B cell (primary cell): ENCODE measurements at regions not wholly inside any gene's neighbourhood (a gene's known extent, or its start where the extent isn't known, plus 50 kb on each side); places are given as distances from the start of the nearest gene placed in this dataset.

ENCODE experiments used
- ATAC-seq: fragments of 200-7000 bp; cut with Tn5 transposase; one replicate; pipeline ENCODE4 v1.10.0; 2021; ENCODE audit warnings: low read depth, mild to moderate bottlenecking, moderate number of reproducible peaks, moderate library complexity
- CTCF ChIA-PET: fragments of 350-600 bp; sonication (Branson Sonifier 250); formaldehyde crosslinking; loops from one replicate; lab custom pipeline; 2021; ENCODE audit warnings: antibody characterized with exemption, inconsistent platforms; lab: Charles Lee
- POLR2A ChIA-PET: fragments of 350-600 bp; sonication (Branson Sonifier 250); formaldehyde crosslinking; loops from one replicate; lab custom pipeline; 2021; ENCODE audit warnings: antibody characterized with exemption; lab: Charles Lee
- DNase-seq: peaks from one replicate; pipeline ENCODE4 v3.0.0; 2013
- H2AFZ ChIP-seq: 2 replicates; pipeline ENCODE4 v1.6.1; 2012; ENCODE audit warnings: mild to moderate bottlenecking, low read depth, low read length; ENCODE audit not compliant: insufficient read depth, poor library complexity, severe bottlenecking
- H3K27ac ChIP-seq, 2 donors: 1 replicate in 1 of 2; 2 replicates in 1 of 2; pipeline ENCODE4 v1.5.1; 2012 to 2013; ENCODE audit warnings: low read length in 2 of 2, mild to moderate bottlenecking in 2 of 2, moderate library complexity in 1 of 2
- H3K27me3 ChIP-seq, 4 experiments: fragments of 200-600 bp in 1 of 4; sonication (generic) in 1 of 4; replicated peaks in 1 of 4; 1 replicate in 2 of 4; 2 replicates in 2 of 4; pipeline versions ENCODE4 v1.6.1 to v1.7.0; 2013 to 2016; ENCODE audit warnings: low read length in 3 of 4, mild to moderate bottlenecking in 2 of 4, mixed read lengths in 1 of 4, moderate library complexity in 1 of 4; ENCODE audit not compliant: insufficient read depth in 4 of 4, control insufficient read depth in 3 of 4; ENCODE audit errors: control extremely low read depth in 1 of 4
- H3K36me3 ChIP-seq, 2 experiments: replicated peaks in 1 of 2; 1 replicate in 1 of 2; 2 replicates in 1 of 2; pipeline versions ENCODE4 v1.6.1 to v1.7.1; 2013; ENCODE audit warnings: low read length in 1 of 2; ENCODE audit not compliant: insufficient read depth in 2 of 2, control insufficient read depth in 1 of 2; ENCODE audit errors: control extremely low read depth in 1 of 2, extremely low read depth in 1 of 2
- H3K4me1 ChIP-seq, 2 donors: fragments of 200-600 bp in 1 of 2; sonication (generic) in 1 of 2; 1 replicate in 1 of 2; 2 replicates in 1 of 2; pipeline versions ENCODE4 v1.5.1 to v1.6.1; 2013 to 2017; ENCODE audit warnings: low read length in 2 of 2; ENCODE audit not compliant: control insufficient read depth in 2 of 2, insufficient read depth in 2 of 2
- H3K4me2 ChIP-seq: replicated peaks from 2 replicates; pipeline ENCODE3; 2012; ENCODE audit warnings: mild to moderate bottlenecking, low read depth, low read length; ENCODE audit not compliant: poor library complexity, severe bottlenecking
- H3K4me3 ChIP-seq, 5 experiments: fragments of 200-600 bp in 1 of 5; sonication (generic) in 1 of 5; 1 replicate in 3 of 5; 2 replicates in 2 of 5; pipeline versions ENCODE4 v1.5.1 to v1.7.0; 2011 to 2016; ENCODE audit warnings: low read length in 4 of 5, mild to moderate bottlenecking in 4 of 5, low read depth in 2 of 5, control low read depth in 1 of 5, moderate library complexity in 1 of 5; ENCODE audit not compliant: insufficient read depth in 1 of 5; ENCODE audit errors: control extremely low read depth in 1 of 5, extremely low read depth in 1 of 5
- H3K79me2 ChIP-seq: fragments of 200-600 bp; sonication (generic); one replicate; pipeline ENCODE4 v1.6.0; 2016; ENCODE audit warnings: low read length; ENCODE audit not compliant: control insufficient read depth, insufficient read depth
- H3K9ac ChIP-seq: fragments of 200-600 bp; sonication (generic); 2 replicates; pipeline ENCODE4 v1.6.1; 2017; ENCODE audit warnings: mild to moderate bottlenecking, low read length, moderate library complexity
- H3K9me3 ChIP-seq, 3 donors: one replicate each; pipeline versions ENCODE4 v1.6.1 to v1.7.1; 2013; ENCODE audit warnings: low read length in 2 of 3; ENCODE audit not compliant: control insufficient read depth in 2 of 3, insufficient read depth in 1 of 3; ENCODE audit errors: control extremely low read depth in 1 of 3
- H4K20me1 ChIP-seq: 2 replicates; pipeline ENCODE4 v1.6.0; 2012; ENCODE audit warnings: mild to moderate bottlenecking, low read length; ENCODE audit not compliant: insufficient read depth, control insufficient read depth, poor library complexity, severe bottlenecking
- H3K27ac Mint-ChIP-seq: one replicate; pipeline ENCODE4 v1.8.0; 2021; ENCODE audit warnings: mixed read lengths
- H3K27me3 Mint-ChIP-seq: one replicate; pipeline ENCODE4 v1.8.0; 2021; ENCODE audit warnings: mixed read lengths
- H3K4me1 Mint-ChIP-seq: one replicate; pipeline ENCODE4 v1.8.0; 2021; ENCODE audit warnings: mixed read lengths
- H3K4me3 Mint-ChIP-seq: one replicate; pipeline ENCODE4 v1.8.0; 2021; ENCODE audit warnings: mixed read lengths
- H3K9me3 Mint-ChIP-seq: one replicate; pipeline ENCODE4 v1.8.0; 2022; ENCODE audit warnings: mixed read lengths; ENCODE audit not compliant: insufficient read depth
- CTCF ChIP-seq: fragments of 200-600 bp; IDR thresholded peaks from one replicate; pipeline ENCODE4 v1.8.0; 2022; ENCODE audit warnings: antibody characterized with exemption, mild to moderate bottlenecking
- EZH2 ChIP-seq: IDR thresholded peaks from 2 replicates; pipeline ENCODE4 v1.6.1; 2012; ENCODE audit warnings: borderline replicate concordance, low read depth, mild to moderate bottlenecking, moderate library complexity, low read length; ENCODE audit not compliant: insufficient read depth, poor library complexity, severe bottlenecking
- WGBS: methylation state at CpG from one replicate; pipeline ENCODE4 v1.1.5; 2013; ENCODE audit warnings: missing lambda C conversion rate; ENCODE audit not compliant: insufficient coverage; 5-methylcytosine and 5-hydroxymethylcytosine counted together
- intact Hi-C: fragments of 100-400 bp; cut with micrococcal nuclease; formaldehyde crosslinking; loops from one replicate; pipeline ENCODE4 v1.10.0; 2022

GRCh38 chr9:118967901-118968300 is 401.3 kb downstream of the BRINP1 start:
- Mint-ChIP-seq H3K4me1 (no peaks in the 10 kb centered on the region), H3K4me3 (no peak overlapping the region)
- no peak for TF ChIP-seq CTCF
- no peak for TF ChIP-seq EZH2

GRCh38 chr9:118975736-118976135 is 393.5 kb downstream of the BRINP1 start:
- H3K4me3 ChIP-seq = no peak overlapping the region
- H3K27me3 ChIP-seq = no peaks in the 10 kb centered on the region
- Mint-ChIP-seq H3K9me3 (peaks cover 2% of the 10 kb centered on the region), H3K27ac (no peak overlapping the region), H3K4me1 (no peaks in the 10 kb centered on the region), H3K4me3 (no peak overlapping the region), H3K27me3 (no peaks in the 10 kb centered on the region)
- peaks cover 0 to 3% (median 0%) of the 10 kb centered on the region in 3 donors for H3K9me3 ChIP-seq
- no CpG with 5 or more reads among the region's 1 CpG for WGBS
- no peak overlapping the region for H3K4me2 ChIP-seq
- ChIA-PET POLR2A (no interaction called here), CTCF (no interaction called here)
- ATAC-seq (no peak), DNase-seq (no peak)
- no peak overlapping the region for H3K27ac ChIP-seq
- H3K36me3 ChIP-seq = no peaks in the 10 kb centered on the region
- no peaks in the 10 kb centered on the region for H3K4me1 ChIP-seq
- no peak overlapping the region for H3K9ac ChIP-seq
- H2AFZ ChIP-seq = no peak overlapping the region
- no peaks in the 10 kb centered on the region for H3K79me2 ChIP-seq
- intact Hi-C loops = no loop called here
- TF ChIP-seq CTCF = no peak
- TF ChIP-seq EZH2 = no peak
- H4K20me1 ChIP-seq = no peaks in the 10 kb centered on the region

More at GRCh38 chr9:118967901-118968300, 401.3 kb downstream of the BRINP1 start:
- H3K4me2 ChIP-seq = no peak overlapping the region
- H4K20me1 ChIP-seq = no peaks in the 10 kb centered on the region
- no peaks in the 10 kb centered on the region for H3K36me3 ChIP-seq
- intact Hi-C loops = no loop called here
- CTCF ChIA-PET = no interaction called here
- no peak overlapping the region for H3K9ac ChIP-seq
- WGBS = no CpG with 5 or more reads among the region's 3 CpGs
- H2AFZ ChIP-seq = no peak overlapping the region
- no peak overlapping the region for H3K4me3 ChIP-seq
- Mint-ChIP-seq H3K9me3 (peaks cover 5% of the 10 kb centered on the region), H3K27ac (no peak overlapping the region), H3K27me3 (no peaks in the 10 kb centered on the region)
- no peak for ATAC-seq
- no peak for DNase-seq
- no peaks in the 10 kb centered on the region for H3K4me1 ChIP-seq
- POLR2A ChIA-PET = no interaction called here
- no peaks in the 10 kb centered on the region for H3K79me2 ChIP-seq
- H3K9me3 ChIP-seq = no peaks in the 10 kb centered on the region
- H3K27me3 ChIP-seq = no peaks in the 10 kb centered on the region
- H3K27ac ChIP-seq = no peak overlapping the region
